Neural cell (in vitro differentiated cells): ENCODE measurements at regions not wholly inside any gene's neighbourhood (a gene's known extent, or its start where the extent isn't known, plus 50 kb on each side); places are given as distances from the start of the nearest gene placed in this dataset.

Source experiments
- H2AFZ ChIP-seq: fragments of 200-600, 300-800 bp; sonication (generic), shearing (Covaris generic); 2 replicates; pipeline ENCODE4 v1.6.0; 2014; ENCODE audit warnings: low read depth, mild to moderate bottlenecking, antibody characterized with exemption, low read length, moderate library complexity
- H3F3A ChIP-seq: fragments of 200-600 bp; shearing (Covaris generic); 2 replicates; pipeline ENCODE4 v1.6.1; 2016; ENCODE audit warnings: mild to moderate bottlenecking, moderate library complexity, mixed read lengths, antibody characterized with exemption, low read length; ENCODE audit not compliant: insufficient read depth, poor library complexity, severe bottlenecking
- H3K27ac ChIP-seq: fragments of 200-600, 300-800 bp; sonication (generic), shearing (Covaris generic); 2 replicates; pipeline ENCODE4 v1.5.1; 2014; ENCODE audit warnings: mild to moderate bottlenecking, low read length, moderate library complexity
- H3K27me3 ChIP-seq: fragments of 300-800, 200-600 bp; sonication (generic), shearing (Covaris generic); 2 replicates; pipeline ENCODE4 v1.6.0; 2014; ENCODE audit warnings: mild to moderate bottlenecking, low read depth, low read length, moderate library complexity; ENCODE audit not compliant: insufficient read depth
- H3K36me3 ChIP-seq: fragments of 300-800, 200-600 bp; sonication (generic), shearing (Covaris generic); 2 replicates; pipeline ENCODE4 v1.5.1; 2014; ENCODE audit warnings: mild to moderate bottlenecking, antibody characterized with exemption, low read length, moderate library complexity; ENCODE audit not compliant: insufficient read depth
- H3K4me2 ChIP-seq: fragments of 300-800, 200-600 bp; sonication (generic), shearing (Covaris generic); 2 replicates; pipeline ENCODE4 v1.6.0; 2014; ENCODE audit warnings: mild to moderate bottlenecking, low read length
- H3K4me3 ChIP-seq: fragments of 300-800, 200-600 bp; sonication (generic), shearing (Covaris generic); 2 replicates; pipeline ENCODE4 v1.5.1; 2014; ENCODE audit warnings: mild to moderate bottlenecking, low read length, moderate library complexity
- H3K79me2 ChIP-seq: fragments of 200-600 bp; shearing (Covaris generic); replicated peaks from 2 replicates; pipeline ENCODE4 v1.6.0; 2014; ENCODE audit warnings: mild to moderate bottlenecking, low read length, moderate library complexity; ENCODE audit not compliant: insufficient read depth
- H3K9ac ChIP-seq: fragments of 300-800, 200-600 bp; sonication (generic), shearing (Covaris generic); 2 replicates; pipeline ENCODE4 v1.6.1; 2016; ENCODE audit warnings: mild to moderate bottlenecking, low read length, mixed read lengths
- H3K9me2 ChIP-seq: fragments of 200-600 bp; shearing (Covaris generic); 2 replicates; pipeline ENCODE4 v1.6.1; 2016; ENCODE audit warnings: mild to moderate bottlenecking, low read length, mixed read lengths; ENCODE audit not compliant: insufficient read depth
- H3K9me3 ChIP-seq: fragments of 200-600, 300-800 bp; sonication (generic), shearing (Covaris generic); 2 replicates; pipeline ENCODE4 v1.6.1; 2016; ENCODE audit warnings: mild to moderate bottlenecking, mixed run types, low read length, moderate library complexity, mixed read lengths
- H4K20me1 ChIP-seq: fragments of 200-600 bp; shearing (Covaris generic); 2 replicates; pipeline ENCODE4 v1.6.1; 2016; ENCODE audit warnings: mild to moderate bottlenecking, mixed run types; ENCODE audit not compliant: insufficient read depth
- CTCF ChIP-seq: fragments of 450-650 bp; IDR thresholded peaks from 2 replicates; pipeline ENCODE4 v1.5.1; 2014; ENCODE audit warnings: antibody characterized with exemption, mild to moderate bottlenecking, moderate library complexity; ENCODE audit not compliant: poor library complexity, severe bottlenecking
- EP300 ChIP-seq: fragments of 450-650 bp; conservative IDR thresholded peaks from 2 replicates; pipeline ENCODE4 v1.6.1; 2014; ENCODE audit warnings: antibody characterized with exemption, mild to moderate bottlenecking, moderate library complexity; ENCODE audit not compliant: poor library complexity, severe bottlenecking
- EZH2 ChIP-seq: fragments of 200-600, 300-800 bp; shearing (Covaris generic), sonication (generic); IDR thresholded peaks from 2 replicates; pipeline ENCODE4 v1.6.1; 2014; ENCODE audit warnings: antibody characterized with exemption, low read length, borderline replicate concordance, mild to moderate bottlenecking; ENCODE audit not compliant: insufficient read depth, poor library complexity, severe bottlenecking
- MXI1 ChIP-seq: fragments of 450-650 bp; conservative IDR thresholded peaks from 2 replicates; pipeline ENCODE4 v1.6.1; 2014; ENCODE audit warnings: antibody characterized with exemption, mild to moderate bottlenecking; ENCODE audit not compliant: poor library complexity, severe bottlenecking
- POLR2AphosphoS5 ChIP-seq: IDR thresholded peaks from 2 replicates; pipeline ENCODE4 v1.6.1; 2012
- RAD21 ChIP-seq: fragments of 450-650 bp; conservative IDR thresholded peaks from 2 replicates; pipeline ENCODE4 v1.6.1; 2014; ENCODE audit warnings: antibody characterized with exemption, mild to moderate bottlenecking, moderate library complexity
- SMC3 ChIP-seq: fragments of 450-650 bp; conservative IDR thresholded peaks from 2 replicates; pipeline ENCODE4 v1.6.1; 2014; ENCODE audit warnings: antibody characterized with exemption, mild to moderate bottlenecking, moderate library complexity; ENCODE audit not compliant: poor library complexity
- TAF1 ChIP-seq: IDR thresholded peaks from 2 replicates; pipeline ENCODE4 v1.6.1; 2012; ENCODE audit warnings: low read depth
- TF ChIP-seq, protein P1 (sequence below): IDR thresholded peaks from 2 replicates; pipeline ENCODE4 v1.6.1; 2012; ENCODE audit warnings: borderline replicate concordance

GRCh38 chr13:74696148-74696922 lies 562.1 kb upstream of the KLF12 start:
- Histone ChIP-seq H3K36me3 (no peaks in the 10 kb centered on the region), H3K9me2 (no peaks in the 10 kb centered on the region), H3F3A (no peaks in the 10 kb centered on the region), H3K4me3 (no peak overlapping the region), H3K27ac (no peak overlapping the region), H4K20me1 (no peaks in the 10 kb centered on the region), H2AFZ (no peak overlapping the region), H3K9me3 (no peaks in the 10 kb centered on the region), H3K4me2 (no peak overlapping the region), H3K79me2 (no peaks in the 10 kb centered on the region), H3K9ac (no peak overlapping the region), H3K27me3 (no peaks in the 10 kb centered on the region)
- TF ChIP-seq MXI1 (no peak), POLR2AphosphoS5 (no peak), TAF1 (no peak), EZH2 (no peak), RAD21 (no peak), CTCF (no peak), EP300 (no peak), SMC3 (no peak)
- TF ChIP-seq, protein P1, sequence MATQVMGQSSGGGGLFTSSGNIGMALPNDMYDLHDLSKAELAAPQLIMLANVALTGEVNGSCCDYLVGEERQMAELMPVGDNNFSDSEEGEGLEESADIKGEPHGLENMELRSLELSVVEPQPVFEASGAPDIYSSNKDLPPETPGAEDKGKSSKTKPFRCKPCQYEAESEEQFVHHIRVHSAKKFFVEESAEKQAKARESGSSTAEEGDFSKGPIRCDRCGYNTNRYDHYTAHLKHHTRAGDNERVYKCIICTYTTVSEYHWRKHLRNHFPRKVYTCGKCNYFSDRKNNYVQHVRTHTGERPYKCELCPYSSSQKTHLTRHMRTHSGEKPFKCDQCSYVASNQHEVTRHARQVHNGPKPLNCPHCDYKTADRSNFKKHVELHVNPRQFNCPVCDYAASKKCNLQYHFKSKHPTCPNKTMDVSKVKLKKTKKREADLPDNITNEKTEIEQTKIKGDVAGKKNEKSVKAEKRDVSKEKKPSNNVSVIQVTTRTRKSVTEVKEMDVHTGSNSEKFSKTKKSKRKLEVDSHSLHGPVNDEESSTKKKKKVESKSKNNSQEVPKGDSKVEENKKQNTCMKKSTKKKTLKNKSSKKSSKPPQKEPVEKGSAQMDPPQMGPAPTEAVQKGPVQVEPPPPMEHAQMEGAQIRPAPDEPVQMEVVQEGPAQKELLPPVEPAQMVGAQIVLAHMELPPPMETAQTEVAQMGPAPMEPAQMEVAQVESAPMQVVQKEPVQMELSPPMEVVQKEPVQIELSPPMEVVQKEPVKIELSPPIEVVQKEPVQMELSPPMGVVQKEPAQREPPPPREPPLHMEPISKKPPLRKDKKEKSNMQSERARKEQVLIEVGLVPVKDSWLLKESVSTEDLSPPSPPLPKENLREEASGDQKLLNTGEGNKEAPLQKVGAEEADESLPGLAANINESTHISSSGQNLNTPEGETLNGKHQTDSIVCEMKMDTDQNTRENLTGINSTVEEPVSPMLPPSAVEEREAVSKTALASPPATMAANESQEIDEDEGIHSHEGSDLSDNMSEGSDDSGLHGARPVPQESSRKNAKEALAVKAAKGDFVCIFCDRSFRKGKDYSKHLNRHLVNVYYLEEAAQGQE, result no peak

DNA sequence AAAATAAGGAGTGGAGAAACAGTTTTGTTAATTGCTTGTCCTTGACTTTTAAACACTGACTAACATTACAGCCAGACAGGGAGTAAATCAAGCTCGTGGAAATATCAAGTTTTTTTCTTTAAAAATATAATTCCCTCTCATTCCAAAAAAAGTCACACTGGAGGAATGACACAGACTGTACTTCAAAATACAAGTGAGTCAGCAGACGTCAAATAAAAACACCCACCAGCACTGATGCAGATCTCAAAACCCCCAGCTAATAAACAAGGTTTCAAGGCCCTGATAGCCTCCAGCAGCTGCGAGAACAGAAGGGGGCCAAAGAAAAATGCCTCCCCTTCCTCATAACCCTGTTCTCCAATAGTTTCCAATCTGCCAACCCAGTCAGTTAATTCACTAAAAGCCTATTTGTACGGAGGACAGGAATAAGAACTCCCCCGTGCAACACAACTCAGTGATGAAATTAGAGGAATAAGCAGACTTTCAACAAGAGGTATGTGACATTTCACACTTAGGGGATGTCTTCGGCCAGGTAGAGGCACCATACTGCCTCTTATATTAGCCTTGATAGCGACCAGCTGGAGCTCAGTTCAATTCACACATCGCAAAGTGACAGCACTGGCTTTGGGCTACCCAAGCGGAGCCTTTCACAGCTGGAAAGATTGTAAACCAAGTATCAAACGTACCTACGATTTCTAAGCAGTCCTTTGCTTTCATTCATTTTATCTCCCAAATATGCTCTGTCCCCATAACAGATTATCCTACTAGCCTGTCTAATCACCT lies 561.0 kb upstream of the KLF12 start:
- no peaks in the 10 kb centered on the region for H3K79me2 ChIP-seq
- H3K9ac ChIP-seq, result no peak overlapping the region
- no peaks in the 10 kb centered on the region for H3K27me3 ChIP-seq
- H3K27ac ChIP-seq, result no peak overlapping the region
- H3K36me3 ChIP-seq, result no peaks in the 10 kb centered on the region
- H2AFZ ChIP-seq, result no peak overlapping the region
- no peaks in the 10 kb centered on the region for H4K20me1 ChIP-seq
- H3K9me3 ChIP-seq, result no peaks in the 10 kb centered on the region
- H3F3A ChIP-seq, result no peaks in the 10 kb centered on the region
- H3K4me3 ChIP-seq, result no peak overlapping the region
- no peaks in the 10 kb centered on the region for H3K9me2 ChIP-seq
- no peak for TF ChIP-seq EZH2
- no peak for TF ChIP-seq POLR2AphosphoS5
- TF ChIP-seq EP300, result no peak
- no peak for TF ChIP-seq TAF1
- no peak for TF ChIP-seq SMC3
- no peak for TF ChIP-seq RAD21
- no peak overlapping the region for H3K4me2 ChIP-seq
